Prostate gland (tissue), 2 donors: ENCODE measurements at regions not wholly inside any gene's neighbourhood (a gene's known extent, or its start where the extent isn't known, plus 50 kb on each side); places are given as distances from the start of the nearest gene placed in this dataset.

Experiments
- DNase-seq: peaks from one replicate; pipeline ENCODE4 v3.0.0-alpha.2; 2019; ENCODE audit warnings: low spot score
- H3K27ac ChIP-seq, 2 donors: fragments of 200-600 bp; sonication (generic); 2 replicates each; pipeline ENCODE4 v1.5.1; 2017 to 2019
- H3K27me3 ChIP-seq: fragments of 200-600 bp; sonication (generic); replicated peaks from 2 replicates; pipeline ENCODE4 v1.5.1; 2019; ENCODE audit not compliant: insufficient read depth
- H3K36me3 ChIP-seq, 2 donors: fragments of 200-600 bp; sonication (generic); 1 replicate in 1 of 2; 2 replicates in 1 of 2; pipeline versions ENCODE4 v1.5.1 to v1.8.1; 2017 to 2019
- H3K4me1 ChIP-seq: fragments of 200-600 bp; sonication (generic); replicated peaks from 2 replicates; pipeline ENCODE4 v1.5.1; 2019
- H3K4me3 ChIP-seq, 2 donors: fragments of 200-600 bp; sonication (generic); 2 replicates each; pipeline ENCODE4 v1.5.1; 2017 to 2019
- H3K9me3 ChIP-seq: fragments of 200-600 bp; sonication (generic); 2 replicates; pipeline ENCODE4 v1.5.1; 2017
- CTCF ChIP-seq, 4 experiments: fragments of 200-600 bp in 2 of 4; fragments of 450-650 bp in 2 of 4; sonication (generic) in 2 of 4; IDR thresholded peaks; 1 replicate in 3 of 4; 2 replicates in 1 of 4; pipeline ENCODE4 v1.5.1; 2016 to 2019; ENCODE audit warnings: antibody characterized with exemption in 4 of 4, mild to moderate bottlenecking in 2 of 4, moderate library complexity in 2 of 4
- POLR2A ChIP-seq: fragments of 450-650 bp; IDR thresholded peaks from one replicate; pipeline ENCODE4 v1.6.1; 2016; ENCODE audit warnings: antibody characterized with exemption, mild to moderate bottlenecking
- POLR2AphosphoS5 ChIP-seq: sonication (generic); formaldehyde crosslinking; IDR thresholded peaks from one replicate; pipeline ENCODE4 v1.6.1; 2017; ENCODE audit warnings: antibody characterized with exemption
- WGBS: methylation state at CpG from one replicate; pipeline ENCODE4 v1.1.5; 2018; 5-methylcytosine and 5-hydroxymethylcytosine counted together
- intact Hi-C: fragments of 100-400 bp; cut with DNase I; formaldehyde crosslinking; loops from one replicate; pipeline ENCODE4 v1.14.2; 2022

- DNase-seq: no peak
- Histone ChIP-seq H3K4me1 (no peaks in the 10 kb centered on the region), H3K27ac (no peak overlapping the region), H3K36me3 (no peaks in the 10 kb centered on the region), H3K4me3 (no peak overlapping the region), H3K9me3 (no peaks in the 10 kb centered on the region), H3K27me3 (no peaks in the 10 kb centered on the region)
- WGBS: 81% methylated on average over 2 of the region's 2 CpGs
- intact Hi-C loops: no loop called here
- TF ChIP-seq POLR2A (no peak), POLR2AphosphoS5 (no peak), CTCF (IDR thresholded peaks at IDR 0.05) (no peak)
These were observed 471.6 kb upstream of the FTMT start for GRCh38 chr5:121380066-121380465.

GRCh38 chr5:121384359-121384758, 467.3 kb upstream of the FTMT start:
- no peak for DNase-seq
- H3K9me3 ChIP-seq: no peaks in the 10 kb centered on the region
- no peaks in the 10 kb centered on the region for H3K27me3 ChIP-seq
- intact Hi-C loops: no loop called here
- TF ChIP-seq POLR2A: no peak
- TF ChIP-seq POLR2AphosphoS5: no peak
- TF ChIP-seq CTCF (IDR thresholded peaks at IDR 0.05): no peak
- no peaks in the 10 kb centered on the region for H3K36me3 ChIP-seq
- no peak overlapping the region for H3K27ac ChIP-seq
- no peak overlapping the region for H3K4me3 ChIP-seq
- no peaks in the 10 kb centered on the region for H3K4me1 ChIP-seq
- 78% methylated on average over 5 of the region's 5 CpGs for WGBS

GRCh38 chr5:121386334-121386733, 465.3 kb upstream of the FTMT start:
- H3K9me3 ChIP-seq: no peaks in the 10 kb centered on the region
- TF ChIP-seq POLR2AphosphoS5: no peak
- no peak for TF ChIP-seq POLR2A
- no peaks in the 10 kb centered on the region for H3K36me3 ChIP-seq
- no peak for DNase-seq
- no peaks in the 10 kb centered on the region for H3K4me1 ChIP-seq
- WGBS: 18% methylated on average over 2 of the region's 2 CpGs
- intact Hi-C loops: no loop called here
- no peak overlapping the region for H3K4me3 ChIP-seq
- no peak overlapping the region for H3K27ac ChIP-seq
- no peaks in the 10 kb centered on the region for H3K27me3 ChIP-seq

- TF ChIP-seq POLR2A: no peak
- TF ChIP-seq POLR2AphosphoS5: no peak
- TF ChIP-seq CTCF (IDR thresholded peaks at IDR 0.05): no peak
- DNase-seq: no peak
- no peak overlapping the region for H3K4me3 ChIP-seq
- H3K36me3 ChIP-seq: no peaks in the 10 kb centered on the region
- H3K9me3 ChIP-seq: no peaks in the 10 kb centered on the region
- no peaks in the 10 kb centered on the region for H3K4me1 ChIP-seq
- no peaks in the 10 kb centered on the region for H3K27me3 ChIP-seq
- no peak overlapping the region for H3K27ac ChIP-seq
- intact Hi-C loops: no loop called here
These were observed 455.0 kb upstream of the FTMT start for GRCh38 chr5:121396716-121397115.

- no peaks in the 10 kb centered on the region for H3K4me1 ChIP-seq
- no peaks in the 10 kb centered on the region for H3K27me3 ChIP-seq
- intact Hi-C loops: no loop called here
- no peaks in the 10 kb centered on the region for H3K9me3 ChIP-seq
- H3K27ac ChIP-seq: no peak overlapping the region
- DNase-seq: no peak
- no peak for TF ChIP-seq POLR2A
- no peak for TF ChIP-seq POLR2AphosphoS5
- no peak for TF ChIP-seq CTCF (IDR thresholded peaks at IDR 0.05)
- H3K36me3 ChIP-seq: no peaks in the 10 kb centered on the region
- no peak overlapping the region for H3K4me3 ChIP-seq
- WGBS: 65% methylated on average over 1 of the region's 1 CpG
These were observed 451.8 kb upstream of the FTMT start for GRCh38 chr5:121399879-121400278.
